Esophagus squamous epithelium (tissue), 5 donors: ENCODE measurements at regions not wholly inside any gene's neighbourhood (a gene's known extent, or its start where the extent isn't known, plus 50 kb on each side); places are given as distances from the start of the nearest gene placed in this dataset.

Source experiments
- DNase-seq: peaks from one replicate; lab custom pipeline; 2025; lab: John Stamatoyannopoulos, UW
- H3K27ac ChIP-seq, 4 donors: fragments of 200-600 bp; sonication (generic); one replicate each; pipeline ENCODE4 v1.5.1; 2016 to 2019; ENCODE audit warnings: mild to moderate bottlenecking in 1 of 4
- H3K27me3 ChIP-seq, 4 donors: fragments of 200-600 bp; sonication (generic); 1 replicate in 3 of 4; 2 replicates in 1 of 4; pipeline versions ENCODE4 v1.5.1 to v1.6.0; 2017 to 2021; ENCODE audit warnings: antibody characterized with exemption in 1 of 4
- H3K36me3 ChIP-seq, 3 donors: fragments of 200-600 bp; sonication (generic); one replicate each; pipeline ENCODE4 v1.5.1; 2016 to 2019
- H3K4me1 ChIP-seq, 3 donors: fragments of 200-600 bp; sonication (generic); one replicate each; pipeline ENCODE4 v1.5.1; 2017 to 2019
- H3K4me3 ChIP-seq, 4 donors: fragments of 200-600 bp; sonication (generic); 1 replicate in 3 of 4; 2 replicates in 1 of 4; pipeline ENCODE4 v1.5.1; 2016 to 2019; ENCODE audit warnings: mild to moderate bottlenecking in 2 of 4, moderate library complexity in 1 of 4
- H3K9me3 ChIP-seq, 3 donors: fragments of 200-600 bp; sonication (generic); one replicate each; pipeline ENCODE4 v1.5.1; 2016 to 2019
- CTCF ChIP-seq, 6 experiments: fragments of 450-650 bp in 4 of 6; fragments of 200-600 bp in 2 of 6; sonication (generic) in 2 of 6; IDR thresholded peaks; one replicate each; pipeline ENCODE4 v1.5.1; 2016 to 2019; ENCODE audit warnings: antibody characterized with exemption in 6 of 6, mild to moderate bottlenecking in 4 of 6, moderate library complexity in 4 of 6
- POLR2A ChIP-seq, 4 donors: fragments of 450-650 bp; IDR thresholded peaks; one replicate each; pipeline ENCODE4 v1.6.1; 2017; ENCODE audit warnings: antibody characterized with exemption in 4 of 4, mild to moderate bottlenecking in 4 of 4, moderate library complexity in 3 of 4
- WGBS, 2 donors: methylation state at CpG; one replicate each; pipeline ENCODE4 v1.1.5; 2018; 5-methylcytosine and 5-hydroxymethylcytosine counted together
- intact Hi-C: fragments of 100-400 bp; cut with DNase I; formaldehyde crosslinking; loops from one replicate; pipeline ENCODE4 v1.15.0; 2022
- donor health status: DM: yes; HTN: yes; CAD: no.

- WGBS, 2 donors = 70 to 76% methylated on average over 2 of the region's 2 CpGs
- Histone ChIP-seq H3K27ac (no peak overlapping the region), H3K9me3 (no peaks in the 10 kb centered on the region), H3K27me3 (no peaks in the 10 kb centered on the region), H3K4me1 (no peaks in the 10 kb centered on the region), H3K4me3 (no peak overlapping the region), H3K36me3 (no peaks in the 10 kb centered on the region)
- no peak for DNase-seq
- no peak for TF ChIP-seq CTCF (IDR thresholded peaks at IDR 0.05)
- TF ChIP-seq POLR2A (IDR thresholded peaks at IDR 0.05) = no peak
- intact Hi-C loops = no loop called here
Observed at GRCh38 chr6:93516441-93516840, 97.1 kb upstream of the EPHA7 start.

- intact Hi-C loops = no loop called here
- no peaks in the 10 kb centered on the region for H3K36me3 ChIP-seq
- H3K9me3 ChIP-seq = no peaks in the 10 kb centered on the region
- no peak for DNase-seq
- no peak for TF ChIP-seq CTCF (IDR thresholded peaks at IDR 0.05)
- WGBS, 2 donors = 48 to 53% methylated on average over 2 of the region's 2 CpGs
- no peak overlapping the region for H3K27ac ChIP-seq
- H3K4me1 ChIP-seq = no peaks in the 10 kb centered on the region
- no peaks in the 10 kb centered on the region for H3K27me3 ChIP-seq
- H3K4me3 ChIP-seq = no peak overlapping the region
Observed at GRCh38 chr6:93515736-93516135, 96.4 kb upstream of the EPHA7 start.

- Histone ChIP-seq H3K9me3 (peaks cover 0 to 3% (median 0%) of the 10 kb centered on the region in 3 donors), H3K4me1 (no peaks in the 10 kb centered on the region), H3K27me3 (no peaks in the 10 kb centered on the region), H3K27ac (no peak overlapping the region), H3K36me3 (no peaks in the 10 kb centered on the region), H3K4me3 (no peak overlapping the region)
- 74 to 78% methylated on average over 4 of the region's 4 CpGs for WGBS, 2 donors
- TF ChIP-seq CTCF (IDR thresholded peaks at IDR 0.05) = no peak
- TF ChIP-seq POLR2A (IDR thresholded peaks at IDR 0.05) = no peak
- intact Hi-C loops = no loop called here
- DNase-seq = no peak
Observed at GRCh38 chr6:93498713-93499112, 79.4 kb upstream of the EPHA7 start.

GRCh38 chr6:93496548-93496947 lies 77.2 kb upstream of the EPHA7 start:
- Histone ChIP-seq H3K4me3 (no peak overlapping the region), H3K27ac (no peak overlapping the region), H3K27me3 (no peaks in the 10 kb centered on the region), H3K9me3 (no peaks in the 10 kb centered on the region), H3K36me3 (no peaks in the 10 kb centered on the region), H3K4me1 (no peaks in the 10 kb centered on the region)
- no peak for DNase-seq
- intact Hi-C loops = no loop called here
- TF ChIP-seq POLR2A (IDR thresholded peaks at IDR 0.05) (no peak), CTCF (IDR thresholded peaks at IDR 0.05) (no peak)
- 20 to 48% methylated on average over 2 of the region's 2 CpGs for WGBS, 2 donors

- Histone ChIP-seq H3K27ac (no peak overlapping the region), H3K9me3 (no peaks in the 10 kb centered on the region), H3K4me1 (no peaks in the 10 kb centered on the region), H3K27me3 (no peaks in the 10 kb centered on the region), H3K4me3 (no peak overlapping the region), H3K36me3 (no peaks in the 10 kb centered on the region)
- intact Hi-C loops = no loop called here
- TF ChIP-seq CTCF (IDR thresholded peaks at IDR 0.05) (no peak), POLR2A (IDR thresholded peaks at IDR 0.05) (no peak)
- 67 to 82% methylated on average over 3 of the region's 3 CpGs for WGBS, 2 donors
- DNase-seq = no peak
Observed at GRCh38 chr6:93494057-93494456, 74.7 kb upstream of the EPHA7 start.
